Left lobe of liver (tissue), 2 donors: ENCODE measurements at regions not wholly inside any gene's neighbourhood (a gene's known extent, or its start where the extent isn't known, plus 50 kb on each side); places are given as distances from the start of the nearest gene placed in this dataset.
"Not testable (repeated sequence)": the region's sequence is repeated elsewhere in the genome, so short reads cannot be mapped to it uniquely, and the experiment has no call there.

Source experiments
- ATAC-seq: fragments of 200-7000 bp; cut with Tn5 transposase; one replicate; pipeline ENCODE4 v1.9.1; 2020; ENCODE audit warnings: mild to moderate bottlenecking, moderate library complexity
- DNase-seq: peaks from one replicate; pipeline ENCODE4 v3.0.0-alpha.2; 2020; ENCODE audit warnings: low spot score
- donor health status: DM: no; HTN: no; CAD: no; lungs with moderate emphysema.
- donor health status: DM: no; HTN: yes; CAD: no.

- no peak for DNase-seq
- ATAC-seq = peak; percentile 75
These were observed 2120.5 kb downstream of the PCDH7 start for GRCh38 chr4:32840461-32841189.

GRCh38 chr4:32841217-32841616, 2121.0 kb downstream of the PCDH7 start:
- peak; percentile 95 for ATAC-seq
- DNase-seq = no peak

- DNase-seq (no peak), ATAC-seq (peak; percentile 57)
These were observed 2127.3 kb downstream of the PCDH7 start for GRCh38 chr4:32847461-32847860.

- ATAC-seq = no peak
- DNase-seq = no peak
These were observed 2135.5 kb downstream of the PCDH7 start for GRCh38 chr4:32855622-32856021.

GRCh38 chr4:32858361-32858760, 2138.2 kb downstream of the PCDH7 start:
- no peak for DNase-seq
- ATAC-seq = no peak

- DNase-seq (no peak), ATAC-seq (no peak)
These were observed 2138.8 kb downstream of the PCDH7 start for GRCh38 chr4:32858971-32859370.

- DNase-seq (no peak), ATAC-seq (no peak)
These were observed 2144.7 kb downstream of the PCDH7 start for GRCh38 chr4:32864713-32865351.

GRCh38 chr4:32876546-32876945, 2156.4 kb downstream of the PCDH7 start:
- no peak for DNase-seq
- no peak for ATAC-seq

GRCh38 chr4:32879913-32880312, 2159.7 kb downstream of the PCDH7 start:
- ATAC-seq = no peak
- no peak for DNase-seq

GRCh38 chr4:32884198-32884597, 2164.0 kb downstream of the PCDH7 start:
- ATAC-seq (no peak), DNase-seq (no peak)

- ATAC-seq = no peak
These were observed 2170.2 kb downstream of the PCDH7 start for GRCh38 chr4:32890398-32890797.

GRCh38 chr4:32909053-32909452, 2188.9 kb downstream of the PCDH7 start:
- DNase-seq (no peak), ATAC-seq (no peak)

More at GRCh38 chr4:32890398-32890797, 2170.2 kb downstream of the PCDH7 start:
- DNase-seq = no peak

- ATAC-seq (peak; percentile 39), DNase-seq (no peak)
These were observed 2189.6 kb downstream of the PCDH7 start for GRCh38 chr4:32909736-32910135.

GRCh38 chr4:32917586-32917985, 2197.4 kb downstream of the PCDH7 start:
- ATAC-seq = no peak
- no peak for DNase-seq

- DNase-seq (no peak), ATAC-seq (no peak)
These were observed 2209.9 kb downstream of the PCDH7 start for GRCh38 chr4:32929796-32930699.

GRCh38 chr4:32930700-32931099, 2210.5 kb downstream of the PCDH7 start:
- ATAC-seq = no peak
- DNase-seq = no peak

- ATAC-seq = no peak
These were observed 2211.3 kb downstream of the PCDH7 start for GRCh38 chr4:32931475-32931874.

GRCh38 chr4:32932156-32932555, 2212.0 kb downstream of the PCDH7 start:
- ATAC-seq (no peak), DNase-seq (no peak)

More at GRCh38 chr4:32931475-32931874, 2211.3 kb downstream of the PCDH7 start:
- no peak for DNase-seq

GRCh38 chr4:32939222-32939621, 2219.1 kb downstream of the PCDH7 start:
- not testable (repeated sequence) for DNase-seq, ATAC-seq

GRCh38 chr4:32950866-32951265, 2230.7 kb downstream of the PCDH7 start:
- DNase-seq = no peak
- ATAC-seq = no peak

GRCh38 chr4:32958586-32958985, 2238.4 kb downstream of the PCDH7 start:
- DNase-seq (no peak), ATAC-seq (no peak)
